ENCODE measurements at regions not wholly inside any gene's neighbourhood (a gene's known extent, or its start where the extent isn't known, plus 50 kb on each side); places are given as distances from the start of the nearest gene placed in this dataset.

- Mint-ChIP-seq H3K4me3 (no peak overlapping the region), H3K27me3 (no peaks in the 10 kb centered on the region), H3K9me3 (peaks cover 3% of the 10 kb centered on the region), H3K4me1 (ENCODE audit: unreplicated experiment) (no peaks in the 10 kb centered on the region), H3K36me3 (no peaks in the 10 kb centered on the region), H3K27ac (no peak overlapping the region)
- TF ChIP-seq, protein P1, sequence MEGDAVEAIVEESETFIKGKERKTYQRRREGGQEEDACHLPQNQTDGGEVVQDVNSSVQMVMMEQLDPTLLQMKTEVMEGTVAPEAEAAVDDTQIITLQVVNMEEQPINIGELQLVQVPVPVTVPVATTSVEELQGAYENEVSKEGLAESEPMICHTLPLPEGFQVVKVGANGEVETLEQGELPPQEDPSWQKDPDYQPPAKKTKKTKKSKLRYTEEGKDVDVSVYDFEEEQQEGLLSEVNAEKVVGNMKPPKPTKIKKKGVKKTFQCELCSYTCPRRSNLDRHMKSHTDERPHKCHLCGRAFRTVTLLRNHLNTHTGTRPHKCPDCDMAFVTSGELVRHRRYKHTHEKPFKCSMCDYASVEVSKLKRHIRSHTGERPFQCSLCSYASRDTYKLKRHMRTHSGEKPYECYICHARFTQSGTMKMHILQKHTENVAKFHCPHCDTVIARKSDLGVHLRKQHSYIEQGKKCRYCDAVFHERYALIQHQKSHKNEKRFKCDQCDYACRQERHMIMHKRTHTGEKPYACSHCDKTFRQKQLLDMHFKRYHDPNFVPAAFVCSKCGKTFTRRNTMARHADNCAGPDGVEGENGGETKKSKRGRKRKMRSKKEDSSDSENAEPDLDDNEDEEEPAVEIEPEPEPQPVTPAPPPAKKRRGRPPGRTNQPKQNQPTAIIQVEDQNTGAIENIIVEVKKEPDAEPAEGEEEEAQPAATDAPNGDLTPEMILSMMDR (conservative IDR thresholded peaks at IDR 0.05), result no peak
- no peak for DNase-seq (ENCODE audit: extremely low spot score, unreplicated experiment)
Observed at GRCh38 chr2:156647377-156648010, 211.3 kb downstream of the GPD2 start.

- TF ChIP-seq, protein P1 (conservative IDR thresholded peaks at IDR 0.05), result no peak
- Mint-ChIP-seq H3K27ac (no peak overlapping the region), H3K36me3 (no peaks in the 10 kb centered on the region), H3K27me3 (no peaks in the 10 kb centered on the region), H3K4me3 (no peak overlapping the region), H3K9me3 (peaks cover 3% of the 10 kb centered on the region), H3K4me1 (ENCODE audit: unreplicated experiment) (no peaks in the 10 kb centered on the region)
- no peak for DNase-seq (ENCODE audit: extremely low spot score, unreplicated experiment)
Observed at GRCh38 chr2:156648522-156648921, 212.3 kb downstream of the GPD2 start.

DNA sequence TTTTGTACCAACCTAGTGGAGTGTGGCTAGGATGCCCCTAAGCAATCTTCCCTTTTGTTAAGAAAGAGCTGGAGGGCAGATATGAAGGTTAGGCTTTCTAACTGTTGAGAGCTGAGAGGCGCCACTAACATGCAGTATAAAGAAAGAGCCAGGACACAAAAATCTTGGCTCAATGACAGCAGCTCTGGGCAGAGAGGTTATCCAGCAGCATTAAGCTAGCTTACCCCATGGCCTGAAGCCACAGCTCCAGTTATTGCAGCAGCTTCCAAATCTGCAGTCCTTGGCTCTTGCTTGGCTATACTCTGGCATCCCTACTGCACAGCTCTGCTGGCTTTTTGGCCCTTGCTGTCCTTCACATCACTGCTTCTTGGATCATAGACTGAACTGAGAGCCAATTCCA, 213.4 kb downstream of the GPD2 start:
- DNase-seq (ENCODE audit: extremely low spot score, unreplicated experiment), result no peak
- Mint-ChIP-seq H3K27me3 (no peaks in the 10 kb centered on the region), H3K4me1 (ENCODE audit: unreplicated experiment) (no peaks in the 10 kb centered on the region), H3K9me3 (peaks cover 3% of the 10 kb centered on the region), H3K27ac (no peak overlapping the region), H3K4me3 (no peak overlapping the region), H3K36me3 (no peaks in the 10 kb centered on the region)
- TF ChIP-seq, protein P1 (conservative IDR thresholded peaks at IDR 0.05), result no peak

- TF ChIP-seq, protein P1 (conservative IDR thresholded peaks at IDR 0.05), result no peak
- DNase-seq (ENCODE audit: extremely low spot score, unreplicated experiment), result no peak
- Mint-ChIP-seq H3K27me3 (no peaks in the 10 kb centered on the region), H3K4me3 (no peak overlapping the region), H3K36me3 (no peaks in the 10 kb centered on the region), H3K27ac (no peak overlapping the region), H3K4me1 (ENCODE audit: unreplicated experiment) (no peaks in the 10 kb centered on the region), H3K9me3 (no peaks in the 10 kb centered on the region)
Observed at GRCh38 chr2:156652691-156653090, 216.5 kb downstream of the GPD2 start.

- no peak overlapping the region for H3K27ac Mint-ChIP-seq
- TF ChIP-seq, protein P1 (conservative IDR thresholded peaks at IDR 0.05), result no peak
- H3K36me3 Mint-ChIP-seq, result no peaks in the 10 kb centered on the region
- no peaks in the 10 kb centered on the region for H3K9me3 Mint-ChIP-seq
- H3K4me3 Mint-ChIP-seq, result no peak overlapping the region
- no peaks in the 10 kb centered on the region for H3K4me1 Mint-ChIP-seq (ENCODE audit: unreplicated experiment)
- H3K27me3 Mint-ChIP-seq, result no peaks in the 10 kb centered on the region
- DNase-seq (ENCODE audit: extremely low spot score, unreplicated experiment), result no peak
Observed at GRCh38 chr2:156653675-156654074, 217.5 kb downstream of the GPD2 start.

DNA sequence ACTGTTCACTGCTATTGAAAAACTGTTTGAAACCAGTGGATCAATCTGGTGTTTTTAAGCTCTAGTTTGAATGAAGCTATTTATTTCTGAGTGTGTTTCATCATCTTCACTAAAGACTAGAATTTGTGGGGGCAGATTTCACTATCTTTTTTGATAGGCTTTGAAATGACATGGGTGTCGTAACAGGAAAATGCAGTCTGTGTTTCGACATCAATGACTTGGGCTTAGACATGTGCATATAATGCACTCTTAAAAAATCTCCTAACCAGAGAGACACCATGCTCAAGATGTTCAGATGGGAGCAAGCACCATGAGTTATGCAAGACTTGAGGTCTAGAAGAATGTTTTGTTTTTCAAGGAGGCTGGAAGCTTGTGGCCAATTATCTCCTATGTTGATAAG, 221.6 kb downstream of the GPD2 start:
- H3K9me3 Mint-ChIP-seq, result peaks cover 5% of the 10 kb centered on the region
- H3K36me3 Mint-ChIP-seq, result no peaks in the 10 kb centered on the region
- no peak overlapping the region for H3K27ac Mint-ChIP-seq
- no peaks in the 10 kb centered on the region for H3K27me3 Mint-ChIP-seq
- no peak for DNase-seq (ENCODE audit: extremely low spot score, unreplicated experiment)
- H3K4me1 Mint-ChIP-seq (ENCODE audit: unreplicated experiment), result no peaks in the 10 kb centered on the region
- TF ChIP-seq, protein P1 (conservative IDR thresholded peaks at IDR 0.05), result no peak
- no peak overlapping the region for H3K4me3 Mint-ChIP-seq
